Activated CD4-positive, alpha-beta T cell treated with anti-CD3 and anti-CD28 coated beads, Interleukin-2, Interleukin-4, amounts not matched to agents 100 ng/mL and 50 ng/mL, durations not matched to agents 16 hours and 8 hours (primary cell): ENCODE measurements at regions not wholly inside any gene's neighbourhood (a gene's known extent, or its start where the extent isn't known, plus 50 kb on each side); places are given as distances from the start of the nearest gene placed in this dataset.

ENCODE experiments used
- DNase-seq: peaks from one replicate; pipeline ENCODE4 v3.0.0-alpha.2; 2020; ENCODE audit warnings: low spot score

GRCh38 chr3:20909511-20909910 is 723.5 kb upstream of the SGO1 start:
- DNase-seq = no peak

- DNase-seq = no peak
These were observed 719.3 kb upstream of the SGO1 start for GRCh38 chr3:20905210-20905805.

GRCh38 chr3:20904671-20905070 is 718.7 kb upstream of the SGO1 start:
- no peak for DNase-seq

- DNase-seq = no peak
These were observed 713.0 kb upstream of the SGO1 start for GRCh38 chr3:20898962-20899361.

GRCh38 chr3:20890111-20890519 is 704.1 kb upstream of the SGO1 start:
- DNase-seq = no peak

- no peak for DNase-seq
These were observed 692.7 kb upstream of the SGO1 start for GRCh38 chr3:20878691-20879090.

GRCh38 chr3:20873235-20873634 is 687.2 kb upstream of the SGO1 start:
- DNase-seq = no peak

GRCh38 chr3:20870106-20870899 is 684.3 kb upstream of the SGO1 start:
- no peak for DNase-seq

- no peak for DNase-seq
These were observed 679.8 kb upstream of the SGO1 start for GRCh38 chr3:20865803-20866202.

GRCh38 chr3:20861454-20861853 is 675.4 kb upstream of the SGO1 start:
- DNase-seq = no peak

GRCh38 chr3:20857636-20858035 is 671.6 kb upstream of the SGO1 start:
- no peak for DNase-seq

- DNase-seq = no peak
These were observed 667.9 kb upstream of the SGO1 start for GRCh38 chr3:20853890-20854289.

GRCh38 chr3:20852712-20853111 is 666.7 kb upstream of the SGO1 start:
- no peak for DNase-seq

- DNase-seq = no peak
These were observed 664.0 kb upstream of the SGO1 start for GRCh38 chr3:20849975-20850374.

GRCh38 chr3:20846832-20847231 is 660.8 kb upstream of the SGO1 start:
- DNase-seq = no peak

GRCh38 chr3:20846066-20846465 is 660.1 kb upstream of the SGO1 start:
- DNase-seq = no peak

- DNase-seq = no peak
These were observed 658.8 kb upstream of the SGO1 start for GRCh38 chr3:20844851-20845250.

- no peak for DNase-seq
These were observed 656.8 kb upstream of the SGO1 start for GRCh38 chr3:20842594-20843436.

- no peak for DNase-seq
These were observed 656.0 kb upstream of the SGO1 start for GRCh38 chr3:20842002-20842401.

GRCh38 chr3:20837676-20838302 is 651.8 kb upstream of the SGO1 start:
- DNase-seq = no peak

GRCh38 chr3:20836801-20837200 is 650.8 kb upstream of the SGO1 start:
- no peak for DNase-seq

- no peak for DNase-seq
These were observed 647.0 kb upstream of the SGO1 start for GRCh38 chr3:20832963-20833362.
